ENCODE measurements at regions not wholly inside any gene's neighbourhood (a gene's known extent, or its start where the extent isn't known, plus 50 kb on each side); places are given as distances from the start of the nearest gene placed in this dataset.
"Not testable (repeated sequence)": the region's sequence is repeated elsewhere in the genome, so short reads cannot be mapped to it uniquely, and the experiment has no call there.

DNA sequence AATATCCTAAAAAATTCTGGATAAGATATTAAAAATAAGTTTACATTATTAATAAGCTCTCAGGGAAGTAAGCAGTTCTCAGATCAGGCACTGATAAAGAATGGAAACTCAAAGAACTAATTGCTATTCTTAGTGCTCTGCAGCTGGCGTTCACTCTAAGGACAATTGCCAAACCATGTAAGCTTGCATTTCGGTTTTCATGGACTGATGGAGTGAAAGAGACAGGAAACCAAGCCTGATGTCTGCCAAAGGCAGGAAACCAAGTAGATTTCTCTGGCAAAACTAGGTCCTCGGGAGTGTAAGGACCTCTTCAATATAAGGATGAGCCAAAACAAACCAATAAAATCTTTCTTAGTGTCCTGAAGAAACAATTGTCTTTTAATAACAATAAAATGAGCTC, 355.2 kb downstream of the RAB38 start:
- FAIRE-seq (no peak), DNase-seq (ENCODE audit: insufficient read length, low spot score) (no peak)
- no peak for TF ChIP-seq CTCF (IDR thresholded peaks at IDR 0.05; ENCODE audit: insufficient read depth, missing control alignments)

DNA sequence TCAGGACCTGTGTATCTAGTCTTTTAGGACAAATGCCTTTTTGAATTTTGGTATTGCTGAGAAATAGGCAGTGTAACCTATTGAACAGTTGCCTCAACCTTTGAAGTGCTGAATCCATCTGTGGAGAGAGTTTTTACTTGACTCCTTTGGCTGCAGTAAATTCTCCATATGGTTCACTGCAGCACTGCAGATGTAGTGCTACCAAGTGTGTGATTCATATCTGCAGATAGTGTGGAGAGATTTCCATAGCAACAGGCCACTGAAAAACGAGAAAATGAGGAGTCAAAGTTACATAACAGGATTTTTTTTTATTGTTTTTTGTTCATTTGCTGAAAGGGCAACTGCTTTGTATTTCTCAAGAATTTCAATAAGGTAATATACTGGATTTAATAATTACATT, 356.1 kb downstream of the RAB38 start:
- TF ChIP-seq CTCF (IDR thresholded peaks at IDR 0.05; ENCODE audit: insufficient read depth, missing control alignments): no peak
- DNase-seq (ENCODE audit: insufficient read length, low spot score) (no peak), FAIRE-seq (no peak)

- FAIRE-seq (no peak), DNase-seq (ENCODE audit: insufficient read length, low spot score) (no peak)
- no peak for TF ChIP-seq CTCF (IDR thresholded peaks at IDR 0.05; ENCODE audit: insufficient read depth, missing control alignments)
These were observed 362.5 kb downstream of the RAB38 start for GRCh38 chr11:87812571-87813365.

DNA sequence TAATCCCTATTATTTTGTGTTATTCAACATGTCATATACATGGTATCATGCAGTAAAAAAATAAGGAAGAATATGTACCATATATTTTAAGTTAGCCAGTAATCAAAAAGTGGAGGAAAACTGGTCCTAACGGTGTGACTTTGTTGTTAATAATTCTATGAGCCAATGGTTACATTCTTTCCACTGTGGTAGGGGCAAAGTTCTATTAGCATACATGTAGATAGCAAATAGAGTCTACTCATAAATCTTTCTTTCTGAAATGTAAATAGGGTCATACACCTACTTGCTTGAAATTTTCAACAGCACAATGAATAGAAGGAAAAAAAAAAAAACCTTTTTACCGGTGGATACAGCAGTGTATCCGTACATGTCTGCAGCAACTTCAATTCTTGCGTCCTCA, 364.8 kb downstream of the RAB38 start:
- FAIRE-seq (no peak), DNase-seq (ENCODE audit: insufficient read length, low spot score) (no peak)
- no peak for TF ChIP-seq CTCF (IDR thresholded peaks at IDR 0.05; ENCODE audit: insufficient read depth, missing control alignments)

DNA sequence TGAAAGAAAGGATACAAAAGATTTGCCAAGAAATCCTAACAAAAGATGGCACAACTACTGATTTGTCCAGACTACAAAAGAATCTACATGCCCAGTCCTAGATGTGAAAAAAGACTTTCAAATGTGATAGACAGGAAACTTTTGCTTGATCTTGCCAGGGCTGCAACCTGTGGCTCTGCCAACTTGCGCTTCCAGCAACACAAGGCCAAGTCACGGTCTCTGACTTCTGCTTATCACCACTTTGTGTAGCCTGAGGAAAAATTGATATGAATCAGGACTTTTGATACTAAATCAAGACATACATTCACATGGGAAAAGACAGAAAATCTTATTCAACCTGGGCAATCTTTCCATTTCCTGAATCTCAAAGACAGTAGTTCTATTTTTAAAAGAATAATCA, 366.0 kb downstream of the RAB38 start:
- no peak for TF ChIP-seq CTCF (IDR thresholded peaks at IDR 0.05; ENCODE audit: insufficient read depth, missing control alignments)
- DNase-seq (ENCODE audit: insufficient read length, low spot score) (no peak), FAIRE-seq (no peak)

DNA sequence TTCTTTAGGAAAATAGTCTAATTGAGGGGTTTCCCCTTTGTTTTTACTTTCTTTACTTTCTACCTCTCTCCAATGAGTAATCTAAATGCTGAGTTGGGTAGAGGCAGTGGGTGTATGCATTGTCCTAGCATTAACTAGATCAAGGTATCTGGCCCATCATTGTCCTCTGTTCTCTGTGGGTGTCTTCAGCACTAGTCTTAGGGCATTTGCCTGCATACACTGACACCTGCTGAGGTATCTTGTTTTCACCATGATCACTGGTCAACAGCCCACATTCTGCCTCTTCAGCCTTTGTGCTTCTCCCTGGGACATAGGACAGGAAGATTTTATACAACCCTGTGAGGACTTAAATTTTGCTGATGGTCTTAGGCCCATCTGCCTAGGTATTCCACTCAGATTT, 371.1 kb downstream of the RAB38 start:
- no peak for TF ChIP-seq CTCF (IDR thresholded peaks at IDR 0.05; ENCODE audit: insufficient read depth, missing control alignments)
- DNase-seq (ENCODE audit: insufficient read length, low spot score) (no peak), FAIRE-seq (no peak)

DNA sequence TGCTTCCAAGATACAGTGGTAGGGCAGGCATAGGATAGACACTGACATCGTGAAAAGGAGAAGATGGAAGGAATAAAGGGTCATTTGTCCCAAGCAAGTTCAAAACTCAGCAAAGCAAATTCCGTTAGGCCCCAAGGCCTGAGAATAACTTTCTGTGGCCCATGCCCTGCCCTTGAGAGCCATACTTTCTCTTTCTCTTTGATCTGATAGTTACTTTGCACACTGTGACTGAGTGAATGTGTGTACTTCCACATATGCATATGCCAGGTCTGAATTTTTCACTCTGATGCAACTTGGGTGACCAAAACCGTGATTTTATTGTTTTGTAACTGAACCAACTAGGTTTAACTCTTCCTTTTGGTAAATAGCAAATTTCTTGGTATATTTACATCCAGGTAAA, 371.5 kb downstream of the RAB38 start:
- FAIRE-seq: no peak

DNA sequence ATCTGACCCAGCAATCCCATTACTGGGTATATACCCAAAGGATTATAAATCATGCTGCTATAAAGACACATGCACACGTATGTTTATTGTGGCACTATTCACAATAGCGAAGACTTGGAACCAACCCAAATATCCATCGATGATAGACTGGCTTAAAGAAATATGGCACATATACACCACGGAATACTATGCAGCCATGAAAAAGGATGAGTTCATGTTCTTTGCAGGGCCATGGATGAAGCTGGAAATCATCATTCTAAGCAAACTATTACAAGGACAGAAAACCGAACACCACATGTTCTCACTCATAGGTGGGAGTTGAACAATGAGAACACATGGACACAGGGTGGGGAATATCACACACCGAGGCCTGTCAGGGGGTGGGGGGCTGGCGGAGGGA, 390.4 kb downstream of the RAB38 start:
- not testable (repeated sequence) for FAIRE-seq

More for the DNA sequence above, 371.5 kb downstream of the RAB38 start:
- TF ChIP-seq CTCF (IDR thresholded peaks at IDR 0.05; ENCODE audit: insufficient read depth, missing control alignments): no peak
- no peak for DNase-seq (ENCODE audit: insufficient read length, low spot score)

More for the DNA sequence above, 390.4 kb downstream of the RAB38 start:
- DNase-seq (ENCODE audit: insufficient read length, low spot score): not testable (repeated sequence)
